Peyer's patch (tissue), 4 donors: ENCODE measurements at regions not wholly inside any gene's neighbourhood (a gene's known extent, or its start where the extent isn't known, plus 50 kb on each side); places are given as distances from the start of the nearest gene placed in this dataset.

Source experiments
- CTCF ChIP-seq, 6 experiments: fragments of 450-650 bp in 4 of 6; fragments of 200-600 bp in 2 of 6; sonication (generic) in 1 of 6; IDR thresholded peaks; one replicate each; pipeline ENCODE4 v1.5.1; 2017 to 2019; ENCODE audit warnings: antibody characterized with exemption in 6 of 6, mild to moderate bottlenecking in 3 of 6, moderate library complexity in 1 of 6
- POLR2A ChIP-seq, 2 donors: fragments of 450-650 bp; IDR thresholded peaks; one replicate each; pipeline ENCODE4 v1.5.1; 2017; ENCODE audit warnings: antibody characterized with exemption in 2 of 2, mild to moderate bottlenecking in 2 of 2, moderate library complexity in 2 of 2

GRCh38 chr18:45480219-45481015, 134.9 kb upstream of the SLC14A2 start:
- TF ChIP-seq CTCF (IDR thresholded peaks at IDR 0.05), result no peak
- TF ChIP-seq POLR2A (IDR thresholded peaks at IDR 0.05), result no peak
